GDM1 (cell line): ENCODE measurements at regions not wholly inside any gene's neighbourhood (a gene's known extent, or its start where the extent isn't known, plus 50 kb on each side); places are given as distances from the start of the nearest gene placed in this dataset.
"Not testable (repeated sequence)": the region's sequence is repeated elsewhere in the genome, so short reads cannot be mapped to it uniquely, and the experiment has no call there.

Source experiments
- DNase-seq: peaks from one replicate; lab custom pipeline; 2025; lab: John Stamatoyannopoulos, UW

GRCh38 chr18:57881818-57882413 is 78.8 kb upstream of the ATP8B1 start:
- DNase-seq = peak; percentile 37

GRCh38 chr18:57879924-57880323 is 76.8 kb upstream of the ATP8B1 start:
- not testable (repeated sequence) for DNase-seq

- no peak for DNase-seq
Observed at GRCh38 chr18:57869221-57869620, 66.1 kb upstream of the ATP8B1 start.

GRCh38 chr18:57866355-57866754 is 63.2 kb upstream of the ATP8B1 start:
- DNase-seq = no peak

- no peak for DNase-seq
Observed at GRCh38 chr18:57864615-57865121, 61.6 kb upstream of the ATP8B1 start.

- DNase-seq = no peak
Observed at GRCh38 chr18:57863706-57864105, 60.6 kb upstream of the ATP8B1 start.

- DNase-seq = no peak
Observed at GRCh38 chr18:57859314-57859713, 56.2 kb upstream of the ATP8B1 start.

GRCh38 chr18:57856557-57857280 is 53.6 kb upstream of the ATP8B1 start:
- no peak for DNase-seq

GRCh38 chr18:57856128-57856527 is 53.0 kb upstream of the ATP8B1 start:
- DNase-seq = no peak

GRCh38 chr18:57855551-57855950 is 52.4 kb upstream of the ATP8B1 start:
- DNase-seq = no peak

GRCh38 chr18:57854726-57855125 is 51.6 kb upstream of the ATP8B1 start:
- no peak for DNase-seq

GRCh38 chr18:57853864-57854263 is 50.7 kb upstream of the ATP8B1 start:
- DNase-seq = no peak

GRCh38 chr18:57853133-57853532 is 50.0 kb upstream of the ATP8B1 start:
- DNase-seq = no peak
